K562 (cell line): ENCODE measurements at regions not wholly inside any gene's neighbourhood (a gene's known extent, or its start where the extent isn't known, plus 50 kb on each side); places are given as distances from the start of the nearest gene placed in this dataset.

ENCODE experiments used
- DPF2 ChIP-seq: fragments of 450-650 bp; IDR thresholded peaks from 2 replicates; pipeline ENCODE4 v1.6.1; 2016
- MECOM ChIP-seq: fragments of 250-450 bp; sonication (Bioruptor Pico); IDR thresholded peaks from 2 replicates; pipeline ENCODE4 v1.8.0; 2022; ENCODE audit warnings: inconsistent platforms
- MIER1 ChIP-seq: fragments of 450-650 bp; IDR thresholded peaks from 2 replicates; pipeline ENCODE4 v1.6.1; 2016; ENCODE audit warnings: antibody characterized with exemption, mild to moderate bottlenecking, low read depth
- NRF1 ChIP-seq, 2 experiments: fragments of 450-650 bp; IDR thresholded peaks in 1 of 2; conservative IDR thresholded peaks in 1 of 2; 2 replicates each; pipeline ENCODE4 v1.6.1; 2014; ENCODE audit warnings: mild to moderate bottlenecking in 2 of 2
- ZBED1 ChIP-seq: IDR thresholded peaks from 2 replicates; pipeline ENCODE4 v1.6.1; 2014
- ZBTB8A ChIP-seq: fragments of 450-650 bp; IDR thresholded peaks from 2 replicates; pipeline ENCODE4 v1.6.1; 2018; ENCODE audit warnings: mild to moderate bottlenecking, moderate library complexity; ENCODE audit not compliant: partially characterized antibody
- ZC3H4 ChIP-seq: sonication (generic); formaldehyde crosslinking; IDR thresholded peaks from 2 replicates; pipeline ENCODE4 v1.9.0; 2021; ENCODE audit warnings: missing genetic modification reagents, borderline replicate concordance
- ZNF354B ChIP-seq: fragments of 250-450 bp; sonication (Bioruptor Pico); IDR thresholded peaks from 2 replicates; pipeline ENCODE4 v1.4.0; 2020
- TF ChIP-seq, protein P1 (sequence below): fragments of 450-650 bp; formaldehyde crosslinking; conservative IDR thresholded peaks from 2 replicates; pipeline ENCODE4 v1.4.0; 2022; ENCODE audit warnings: mild to moderate bottlenecking, missing genetic modification characterization
- TF ChIP-seq, protein P2 (sequence below): sonication (generic); formaldehyde crosslinking; IDR thresholded peaks from 2 replicates; pipeline ENCODE4 v1.8.1; 2023; ENCODE audit warnings: mild to moderate bottlenecking, missing genetic modification reagents

DNA sequence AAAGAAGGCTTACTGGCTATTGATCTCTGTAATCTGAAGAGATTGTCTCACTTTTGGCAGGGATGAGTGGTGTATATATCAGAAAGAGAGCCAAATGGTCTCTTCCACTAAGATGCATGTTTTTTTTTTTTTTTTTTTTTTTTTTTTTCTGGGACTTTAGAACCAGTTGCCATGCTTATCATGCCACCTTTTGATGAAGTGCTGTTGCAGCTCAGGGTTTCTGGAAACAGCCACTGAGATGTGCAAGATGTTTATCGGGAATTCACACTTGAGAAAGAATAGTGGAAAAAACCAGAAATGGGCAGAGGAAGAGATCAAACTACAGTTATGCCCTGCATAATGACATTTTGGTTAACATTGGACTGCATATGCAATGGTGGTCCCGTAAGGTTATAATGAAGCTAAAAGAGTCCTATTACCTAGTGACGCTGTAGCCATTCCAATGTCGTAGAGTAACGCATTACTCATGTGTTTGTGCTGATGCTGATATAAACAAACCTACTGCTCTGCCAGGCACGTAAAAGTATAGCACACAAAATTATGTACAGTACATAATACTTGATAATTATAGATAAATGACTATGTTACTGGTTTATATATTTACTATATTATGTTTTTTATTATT, 121.0 kb downstream of the KLF5 start (continued):
- TF ChIP-seq ZBTB8A (no peak), NRF1 (conservative IDR thresholded peaks at IDR 0.05 in 1 of 2, IDR thresholded peaks at IDR 0.05 in 1 of 2) (no peak), ZNF354B (CRISPR knock-in tag) (no peak), MECOM (CRISPR knock-in tag) (no peak), ZBED1 (no peak), MIER1 (no peak), DPF2 (no peak), ZC3H4 (CRISPR knock-in tag) (no peak)
- TF ChIP-seq, protein P1, sequence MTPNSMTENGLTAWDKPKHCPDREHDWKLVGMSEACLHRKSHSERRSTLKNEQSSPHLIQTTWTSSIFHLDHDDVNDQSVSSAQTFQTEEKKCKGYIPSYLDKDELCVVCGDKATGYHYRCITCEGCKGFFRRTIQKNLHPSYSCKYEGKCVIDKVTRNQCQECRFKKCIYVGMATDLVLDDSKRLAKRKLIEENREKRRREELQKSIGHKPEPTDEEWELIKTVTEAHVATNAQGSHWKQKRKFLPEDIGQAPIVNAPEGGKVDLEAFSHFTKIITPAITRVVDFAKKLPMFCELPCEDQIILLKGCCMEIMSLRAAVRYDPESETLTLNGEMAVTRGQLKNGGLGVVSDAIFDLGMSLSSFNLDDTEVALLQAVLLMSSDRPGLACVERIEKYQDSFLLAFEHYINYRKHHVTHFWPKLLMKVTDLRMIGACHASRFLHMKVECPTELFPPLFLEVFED (CRISPR knock-in tag): no peak
- TF ChIP-seq, protein P2, sequence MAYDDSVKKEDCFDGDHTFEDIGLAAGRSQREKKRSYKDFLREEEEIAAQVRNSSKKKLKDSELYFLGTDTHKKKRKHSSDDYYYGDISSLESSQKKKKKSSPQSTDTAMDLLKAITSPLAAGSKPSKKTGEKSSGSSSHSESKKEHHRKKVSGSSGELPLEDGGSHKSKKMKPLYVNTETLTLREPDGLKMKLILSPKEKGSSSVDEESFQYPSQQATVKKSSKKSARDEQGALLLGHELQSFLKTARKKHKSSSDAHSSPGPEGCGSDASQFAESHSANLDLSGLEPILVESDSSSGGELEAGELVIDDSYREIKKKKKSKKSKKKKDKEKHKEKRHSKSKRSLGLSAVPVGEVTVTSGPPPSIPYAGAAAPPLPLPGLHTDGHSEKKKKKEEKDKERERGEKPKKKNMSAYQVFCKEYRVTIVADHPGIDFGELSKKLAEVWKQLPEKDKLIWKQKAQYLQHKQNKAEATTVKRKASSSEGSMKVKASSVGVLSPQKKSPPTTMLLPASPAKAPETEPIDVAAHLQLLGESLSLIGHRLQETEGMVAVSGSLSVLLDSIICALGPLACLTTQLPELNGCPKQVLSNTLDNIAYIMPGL (CRISPR knock-in tag): no peak
